Testis (tissue), 2 donors: ENCODE measurements at regions not wholly inside any gene's neighbourhood (a gene's known extent, or its start where the extent isn't known, plus 50 kb on each side); places are given as distances from the start of the nearest gene placed in this dataset.
"Not testable (repeated sequence)": the region's sequence is repeated elsewhere in the genome, so short reads cannot be mapped to it uniquely, and the experiment has no call there.

Experiments
- CTCF ChIP-seq, 3 experiments: fragments of 450-650 bp in 2 of 3; fragments of 200-600 bp in 1 of 3; sonication (generic) in 1 of 3; IDR thresholded peaks; one replicate each; pipeline ENCODE4 v1.5.1; 2016 to 2019; ENCODE audit warnings: antibody characterized with exemption in 3 of 3, mild to moderate bottlenecking in 2 of 3, moderate library complexity in 1 of 3
- POLR2A ChIP-seq: fragments of 450-650 bp; IDR thresholded peaks from one replicate; pipeline ENCODE4 v1.6.1; 2017; ENCODE audit warnings: antibody characterized with exemption, mild to moderate bottlenecking, moderate library complexity

- not testable (repeated sequence) for TF ChIP-seq CTCF (IDR thresholded peaks at IDR 0.05); POLR2A
Observed at GRCh38 chr12:131645557-131645956, 65.3 kb upstream of the SFSWAP start.
